Neural cell (in vitro differentiated cells): ENCODE measurements at regions not wholly inside any gene's neighbourhood (a gene's known extent, or its start where the extent isn't known, plus 50 kb on each side); places are given as distances from the start of the nearest gene placed in this dataset.

ENCODE experiments used
- H2AFZ ChIP-seq: fragments of 200-600, 300-800 bp; sonication (generic), shearing (Covaris generic); 2 replicates; pipeline ENCODE4 v1.6.0; 2014; ENCODE audit warnings: low read depth, mild to moderate bottlenecking, antibody characterized with exemption, low read length, moderate library complexity
- H3F3A ChIP-seq: fragments of 200-600 bp; shearing (Covaris generic); 2 replicates; pipeline ENCODE4 v1.6.1; 2016; ENCODE audit warnings: mild to moderate bottlenecking, moderate library complexity, mixed read lengths, antibody characterized with exemption, low read length; ENCODE audit not compliant: insufficient read depth, poor library complexity, severe bottlenecking
- H3K27ac ChIP-seq: fragments of 200-600, 300-800 bp; sonication (generic), shearing (Covaris generic); 2 replicates; pipeline ENCODE4 v1.5.1; 2014; ENCODE audit warnings: mild to moderate bottlenecking, low read length, moderate library complexity
- H3K27me3 ChIP-seq: fragments of 300-800, 200-600 bp; sonication (generic), shearing (Covaris generic); 2 replicates; pipeline ENCODE4 v1.6.0; 2014; ENCODE audit warnings: mild to moderate bottlenecking, low read depth, low read length, moderate library complexity; ENCODE audit not compliant: insufficient read depth
- H3K36me3 ChIP-seq: fragments of 300-800, 200-600 bp; sonication (generic), shearing (Covaris generic); 2 replicates; pipeline ENCODE4 v1.5.1; 2014; ENCODE audit warnings: mild to moderate bottlenecking, antibody characterized with exemption, low read length, moderate library complexity; ENCODE audit not compliant: insufficient read depth
- H3K4me2 ChIP-seq: fragments of 300-800, 200-600 bp; sonication (generic), shearing (Covaris generic); 2 replicates; pipeline ENCODE4 v1.6.0; 2014; ENCODE audit warnings: mild to moderate bottlenecking, low read length
- H3K4me3 ChIP-seq: fragments of 300-800, 200-600 bp; sonication (generic), shearing (Covaris generic); 2 replicates; pipeline ENCODE4 v1.5.1; 2014; ENCODE audit warnings: mild to moderate bottlenecking, low read length, moderate library complexity
- H3K79me2 ChIP-seq: fragments of 200-600 bp; shearing (Covaris generic); replicated peaks from 2 replicates; pipeline ENCODE4 v1.6.0; 2014; ENCODE audit warnings: mild to moderate bottlenecking, low read length, moderate library complexity; ENCODE audit not compliant: insufficient read depth
- H3K9ac ChIP-seq: fragments of 300-800, 200-600 bp; sonication (generic), shearing (Covaris generic); 2 replicates; pipeline ENCODE4 v1.6.1; 2016; ENCODE audit warnings: mild to moderate bottlenecking, low read length, mixed read lengths
- H3K9me2 ChIP-seq: fragments of 200-600 bp; shearing (Covaris generic); 2 replicates; pipeline ENCODE4 v1.6.1; 2016; ENCODE audit warnings: mild to moderate bottlenecking, low read length, mixed read lengths; ENCODE audit not compliant: insufficient read depth
- H3K9me3 ChIP-seq: fragments of 200-600, 300-800 bp; sonication (generic), shearing (Covaris generic); 2 replicates; pipeline ENCODE4 v1.6.1; 2016; ENCODE audit warnings: mild to moderate bottlenecking, mixed run types, low read length, moderate library complexity, mixed read lengths
- H4K20me1 ChIP-seq: fragments of 200-600 bp; shearing (Covaris generic); 2 replicates; pipeline ENCODE4 v1.6.1; 2016; ENCODE audit warnings: mild to moderate bottlenecking, mixed run types; ENCODE audit not compliant: insufficient read depth
- CTCF ChIP-seq: fragments of 450-650 bp; IDR thresholded peaks from 2 replicates; pipeline ENCODE4 v1.5.1; 2014; ENCODE audit warnings: antibody characterized with exemption, mild to moderate bottlenecking, moderate library complexity; ENCODE audit not compliant: poor library complexity, severe bottlenecking
- EP300 ChIP-seq: fragments of 450-650 bp; conservative IDR thresholded peaks from 2 replicates; pipeline ENCODE4 v1.6.1; 2014; ENCODE audit warnings: antibody characterized with exemption, mild to moderate bottlenecking, moderate library complexity; ENCODE audit not compliant: poor library complexity, severe bottlenecking
- EZH2 ChIP-seq: fragments of 200-600, 300-800 bp; shearing (Covaris generic), sonication (generic); IDR thresholded peaks from 2 replicates; pipeline ENCODE4 v1.6.1; 2014; ENCODE audit warnings: antibody characterized with exemption, low read length, borderline replicate concordance, mild to moderate bottlenecking; ENCODE audit not compliant: insufficient read depth, poor library complexity, severe bottlenecking
- MXI1 ChIP-seq: fragments of 450-650 bp; conservative IDR thresholded peaks from 2 replicates; pipeline ENCODE4 v1.6.1; 2014; ENCODE audit warnings: antibody characterized with exemption, mild to moderate bottlenecking; ENCODE audit not compliant: poor library complexity, severe bottlenecking
- POLR2AphosphoS5 ChIP-seq: IDR thresholded peaks from 2 replicates; pipeline ENCODE4 v1.6.1; 2012
- RAD21 ChIP-seq: fragments of 450-650 bp; conservative IDR thresholded peaks from 2 replicates; pipeline ENCODE4 v1.6.1; 2014; ENCODE audit warnings: antibody characterized with exemption, mild to moderate bottlenecking, moderate library complexity
- REST ChIP-seq: IDR thresholded peaks from 2 replicates; pipeline ENCODE4 v1.6.1; 2012; ENCODE audit warnings: borderline replicate concordance
- SMC3 ChIP-seq: fragments of 450-650 bp; conservative IDR thresholded peaks from 2 replicates; pipeline ENCODE4 v1.6.1; 2014; ENCODE audit warnings: antibody characterized with exemption, mild to moderate bottlenecking, moderate library complexity; ENCODE audit not compliant: poor library complexity
- TAF1 ChIP-seq: IDR thresholded peaks from 2 replicates; pipeline ENCODE4 v1.6.1; 2012; ENCODE audit warnings: low read depth

GRCh38 chr6:69622230-69622629 lies 174.6 kb downstream of the LMBRD1 start:
- Histone ChIP-seq H3K27me3 (no peaks in the 10 kb centered on the region), H2AFZ (no peak overlapping the region), H4K20me1 (no peaks in the 10 kb centered on the region), H3K27ac (no peak overlapping the region), H3K79me2 (no peaks in the 10 kb centered on the region), H3K4me2 (no peak overlapping the region), H3F3A (no peaks in the 10 kb centered on the region), H3K4me3 (no peak overlapping the region), H3K36me3 (no peaks in the 10 kb centered on the region), H3K9me3 (no peaks in the 10 kb centered on the region), H3K9me2 (no peaks in the 10 kb centered on the region), H3K9ac (no peak overlapping the region)
- TF ChIP-seq CTCF (no peak), EZH2 (no peak), SMC3 (no peak), REST (no peak), TAF1 (no peak), EP300 (no peak), POLR2AphosphoS5 (no peak), MXI1 (no peak), RAD21 (no peak)

GRCh38 chr6:69617163-69617562 lies 179.6 kb downstream of the LMBRD1 start:
- Histone ChIP-seq H3K4me3 (no peak overlapping the region), H3K79me2 (no peaks in the 10 kb centered on the region), H3K9me2 (no peaks in the 10 kb centered on the region), H3K9me3 (no peaks in the 10 kb centered on the region), H3K4me2 (no peak overlapping the region), H3K27ac (no peak overlapping the region), H4K20me1 (no peaks in the 10 kb centered on the region), H3K27me3 (no peaks in the 10 kb centered on the region), H3K36me3 (no peaks in the 10 kb centered on the region), H2AFZ (no peak overlapping the region), H3K9ac (no peak overlapping the region), H3F3A (no peaks in the 10 kb centered on the region)
- no peak for TF ChIP-seq REST
- no peak for TF ChIP-seq POLR2AphosphoS5
- TF ChIP-seq EZH2, result no peak
- TF ChIP-seq CTCF, result no peak
- no peak for TF ChIP-seq MXI1
- TF ChIP-seq SMC3, result no peak
- no peak for TF ChIP-seq TAF1
- TF ChIP-seq EP300, result no peak
- TF ChIP-seq RAD21, result no peak
